RWPE2 (cell line): ENCODE measurements at regions not wholly inside any gene's neighbourhood (a gene's known extent, or its start where the extent isn't known, plus 50 kb on each side); places are given as distances from the start of the nearest gene placed in this dataset.

Experiments used
- ATAC-seq: fragments of 200-7000 bp; cut with Tn5 transposase; 3 replicates; pipeline ENCODE4 v1.9.1; 2021; ENCODE audit warnings: low read depth
- DNase-seq: peaks from one replicate; pipeline ENCODE4 v3.0.0-alpha.2; 2020; ENCODE audit warnings: low spot score
- H3K27ac ChIP-seq: fragments of 450-650 bp; 2 replicates; pipeline ENCODE4 v1.5.1; 2017; ENCODE audit warnings: mild to moderate bottlenecking; ENCODE audit not compliant: poor library complexity, severe bottlenecking
- H3K27me3 ChIP-seq: fragments of 250-450 bp; sonication (Bioruptor Pico); 2 replicates; pipeline ENCODE4 v1.5.1; 2021; ENCODE audit warnings: mild to moderate bottlenecking, moderate library complexity; ENCODE audit not compliant: insufficient read depth, poor library complexity, severe bottlenecking
- H3K36me3 ChIP-seq: fragments of 250-450 bp; sonication (Bioruptor Pico); 2 replicates; pipeline ENCODE4 v1.5.1; 2020; ENCODE audit warnings: low read depth, mild to moderate bottlenecking, moderate library complexity
- H3K4me1 ChIP-seq: fragments of 250-450 bp; sonication (Bioruptor Pico); 2 replicates; pipeline ENCODE4 v1.5.1; 2021; ENCODE audit warnings: mild to moderate bottlenecking, moderate library complexity; ENCODE audit not compliant: insufficient read depth, poor library complexity, severe bottlenecking
- H3K4me3 ChIP-seq: fragments of 250-450 bp; sonication (Bioruptor Pico); 2 replicates; pipeline ENCODE4 v1.5.1; 2021; ENCODE audit warnings: mild to moderate bottlenecking, moderate library complexity; ENCODE audit not compliant: severe bottlenecking
- H3K9me3 ChIP-seq: fragments of 250-450 bp; sonication (Bioruptor Pico); 2 replicates; pipeline ENCODE4 v1.5.1; 2021; ENCODE audit warnings: mild to moderate bottlenecking, moderate library complexity; ENCODE audit not compliant: severe bottlenecking
- TF ChIP-seq, protein P1 (sequence below): fragments of 450-650 bp; IDR thresholded peaks from one replicate; pipeline ENCODE4 v1.5.1; 2017; ENCODE audit warnings: mild to moderate bottlenecking, moderate library complexity; ENCODE audit not compliant: poor library complexity, severe bottlenecking

DNA sequence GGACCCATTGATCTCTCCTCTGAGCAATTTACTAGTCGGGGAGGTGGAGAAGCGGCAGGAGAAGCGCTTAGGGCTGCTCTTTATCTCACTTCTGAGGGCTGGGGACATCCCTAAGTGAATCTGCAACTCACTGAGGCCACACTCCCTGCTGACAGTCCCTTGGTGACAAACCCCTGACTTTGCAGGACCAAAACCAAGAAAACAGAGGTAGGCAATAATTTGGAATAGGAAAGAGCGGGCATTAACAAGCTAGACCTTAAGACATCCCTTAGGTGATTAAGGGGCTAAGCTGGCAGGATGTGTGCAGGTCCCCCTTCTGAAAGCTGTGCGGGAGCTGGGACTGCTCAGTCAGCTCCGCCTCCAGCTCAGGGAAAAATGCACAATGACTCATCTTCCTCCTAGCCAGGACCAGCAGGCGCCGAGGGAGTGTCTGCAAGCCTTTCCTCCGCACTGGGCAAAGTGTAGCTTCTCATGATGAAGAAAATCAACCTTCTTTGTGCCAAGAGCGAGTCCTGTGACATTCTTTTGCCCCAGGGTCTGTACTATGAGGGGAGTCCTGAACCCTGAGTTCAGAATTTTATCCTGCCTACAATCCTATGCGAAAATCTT, 63.3 kb downstream of the BOD1L2 start:
- DNase-seq (peak; percentile 77), ATAC-seq (peak; percentile 99)
- Histone ChIP-seq H3K27me3 (no peaks in the 10 kb centered on the region), H3K4me1 (peaks cover 13% of the 10 kb centered on the region), H3K27ac (peak overlapping the region; percentile 65), H3K36me3 (no peaks in the 10 kb centered on the region), H3K9me3 (no peaks in the 10 kb centered on the region), H3K4me3 (no peak overlapping the region)
- TF ChIP-seq, protein P1, sequence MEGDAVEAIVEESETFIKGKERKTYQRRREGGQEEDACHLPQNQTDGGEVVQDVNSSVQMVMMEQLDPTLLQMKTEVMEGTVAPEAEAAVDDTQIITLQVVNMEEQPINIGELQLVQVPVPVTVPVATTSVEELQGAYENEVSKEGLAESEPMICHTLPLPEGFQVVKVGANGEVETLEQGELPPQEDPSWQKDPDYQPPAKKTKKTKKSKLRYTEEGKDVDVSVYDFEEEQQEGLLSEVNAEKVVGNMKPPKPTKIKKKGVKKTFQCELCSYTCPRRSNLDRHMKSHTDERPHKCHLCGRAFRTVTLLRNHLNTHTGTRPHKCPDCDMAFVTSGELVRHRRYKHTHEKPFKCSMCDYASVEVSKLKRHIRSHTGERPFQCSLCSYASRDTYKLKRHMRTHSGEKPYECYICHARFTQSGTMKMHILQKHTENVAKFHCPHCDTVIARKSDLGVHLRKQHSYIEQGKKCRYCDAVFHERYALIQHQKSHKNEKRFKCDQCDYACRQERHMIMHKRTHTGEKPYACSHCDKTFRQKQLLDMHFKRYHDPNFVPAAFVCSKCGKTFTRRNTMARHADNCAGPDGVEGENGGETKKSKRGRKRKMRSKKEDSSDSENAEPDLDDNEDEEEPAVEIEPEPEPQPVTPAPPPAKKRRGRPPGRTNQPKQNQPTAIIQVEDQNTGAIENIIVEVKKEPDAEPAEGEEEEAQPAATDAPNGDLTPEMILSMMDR: no peak

GRCh38 chr18:57210716-57211411, 64.0 kb downstream of the BOD1L2 start:
- peaks cover 13% of the 10 kb centered on the region for H3K4me1 ChIP-seq
- H3K36me3 ChIP-seq: no peaks in the 10 kb centered on the region
- ATAC-seq: peak; percentile 71
- no peak for DNase-seq
- TF ChIP-seq, protein P1: no peak
- H3K9me3 ChIP-seq: no peaks in the 10 kb centered on the region
- H3K27ac ChIP-seq: peak overlapping the region; percentile 65
- H3K4me3 ChIP-seq: no peak overlapping the region
- H3K27me3 ChIP-seq: no peaks in the 10 kb centered on the region

- H3K4me1 ChIP-seq: peaks cover 13% of the 10 kb centered on the region
- H3K36me3 ChIP-seq: no peaks in the 10 kb centered on the region
- H3K27me3 ChIP-seq: no peaks in the 10 kb centered on the region
- no peak for DNase-seq
- H3K27ac ChIP-seq: peak overlapping the region; percentile 65
- no peaks in the 10 kb centered on the region for H3K9me3 ChIP-seq
- ATAC-seq: no peak
- no peak overlapping the region for H3K4me3 ChIP-seq
- TF ChIP-seq, protein P1: no peak
Measured at GRCh38 chr18:57211412-57211750, 64.5 kb downstream of the BOD1L2 start.

DNA sequence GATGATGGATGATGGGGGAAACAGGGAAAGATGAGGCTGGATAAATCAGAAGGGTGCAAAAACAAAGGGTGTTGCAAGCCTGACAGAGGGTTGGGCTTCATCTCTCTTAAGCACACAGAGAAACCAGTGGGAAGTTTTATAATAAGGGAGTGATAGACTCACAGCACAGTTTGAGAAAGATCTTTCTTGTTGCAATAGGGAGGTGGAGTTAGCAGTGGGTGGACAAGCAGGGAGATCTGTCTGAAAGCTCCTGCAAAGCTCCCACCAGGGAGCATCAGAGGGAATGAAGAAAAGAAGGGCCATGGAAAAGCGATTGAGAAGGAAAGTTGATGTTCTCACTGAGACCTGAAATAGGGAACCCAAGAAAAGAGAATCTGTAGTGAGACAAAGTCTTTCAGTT, 64.9 kb downstream of the BOD1L2 start:
- peaks cover 13% of the 10 kb centered on the region for H3K4me1 ChIP-seq
- ATAC-seq (no peak), DNase-seq (no peak)
- TF ChIP-seq, protein P1: no peak
- no peaks in the 10 kb centered on the region for H3K36me3 ChIP-seq
- H3K27ac ChIP-seq: no peak overlapping the region
- H3K9me3 ChIP-seq: no peaks in the 10 kb centered on the region
- no peaks in the 10 kb centered on the region for H3K27me3 ChIP-seq
- no peak overlapping the region for H3K4me3 ChIP-seq

DNA sequence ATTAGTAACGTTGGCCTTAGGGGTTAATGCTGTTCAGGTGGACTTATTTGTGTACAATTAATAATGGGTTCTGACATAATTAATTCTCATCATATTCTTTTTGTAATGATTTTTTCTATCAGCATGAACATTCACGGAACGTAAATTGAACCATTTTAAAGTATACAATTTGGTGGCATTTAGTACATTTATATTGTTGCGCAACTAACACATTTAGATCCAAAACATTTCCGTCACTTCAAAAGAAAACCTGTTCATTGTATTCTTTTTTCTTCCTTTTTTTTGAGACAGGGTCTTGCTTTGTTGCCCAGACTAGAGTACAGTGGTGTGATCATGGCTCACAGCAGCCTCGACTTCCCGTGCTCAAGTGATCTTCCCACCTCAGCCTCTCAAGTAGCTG, 65.8 kb downstream of the BOD1L2 start:
- H3K4me3 ChIP-seq: no peak overlapping the region
- H3K27ac ChIP-seq: no peak overlapping the region
- ATAC-seq (no peak), DNase-seq (no peak)
- TF ChIP-seq, protein P1: no peak
- H3K9me3 ChIP-seq: no peaks in the 10 kb centered on the region
- H3K27me3 ChIP-seq: no peaks in the 10 kb centered on the region
- H3K4me1 ChIP-seq: peaks cover 13% of the 10 kb centered on the region
- H3K36me3 ChIP-seq: no peaks in the 10 kb centered on the region
